HepG2 (cell line): ENCODE measurements at regions not wholly inside any gene's neighbourhood (a gene's known extent, or its start where the extent isn't known, plus 50 kb on each side); places are given as distances from the start of the nearest gene placed in this dataset.

ENCODE experiments used
- BRCA1 ChIP-seq: sonication (generic); formaldehyde crosslinking; IDR thresholded peaks from 2 replicates; pipeline ENCODE4 v1.4.0; 2020; ENCODE audit warnings: missing genetic modification reagents
- CBX2 ChIP-seq, 2 experiments: fragments of 200-600 bp in 1 of 2; sonication (generic); formaldehyde crosslinking in 1 of 2; IDR thresholded peaks; 2 replicates each; pipeline versions ENCODE4 v1.7.0 to v1.8.1; 2018 to 2022; ENCODE audit warnings: low read depth in 2 of 2, low read length in 1 of 2, mild to moderate bottlenecking in 1 of 2, missing genetic modification reagents in 1 of 2
- CTCF ChIP-seq: sonication (generic); formaldehyde crosslinking; IDR thresholded peaks from 2 replicates; pipeline ENCODE4 v1.5.0; 2020; ENCODE audit warnings: mild to moderate bottlenecking, missing genetic modification reagents, moderate library complexity
- EED ChIP-seq: sonication (generic); formaldehyde crosslinking; IDR thresholded peaks from 2 replicates; pipeline ENCODE4 v1.5.0; 2020; ENCODE audit warnings: mild to moderate bottlenecking, missing genetic modification reagents
- EHMT2 ChIP-seq: fragments of 200-600 bp; sonication (generic); IDR thresholded peaks from 2 replicates; pipeline ENCODE4 v1.7.0; 2017; ENCODE audit warnings: antibody characterized with exemption, low read depth, low read length, borderline replicate concordance
- FOSL1 ChIP-seq: sonication (generic); formaldehyde crosslinking; IDR thresholded peaks from 2 replicates; pipeline ENCODE4 v1.9.0; 2021; ENCODE audit warnings: missing genetic modification reagents, borderline replicate concordance
- IRF1 ChIP-seq: sonication (generic); formaldehyde crosslinking; IDR thresholded peaks from 2 replicates; pipeline ENCODE4 v1.4.0; 2020; ENCODE audit warnings: low read depth, mild to moderate bottlenecking, missing genetic modification reagents
- MLX ChIP-seq: IDR thresholded peaks from 2 replicates; pipeline ENCODE4 v1.6.1; 2016
- MLXIP ChIP-seq: sonication (generic); formaldehyde crosslinking; IDR thresholded peaks from 2 replicates; pipeline ENCODE4 v1.9.0; 2021; ENCODE audit warnings: missing genetic modification reagents, borderline replicate concordance
- NFE2 ChIP-seq: sonication (generic); formaldehyde crosslinking; IDR thresholded peaks from 2 replicates; pipeline ENCODE4 v1.4.0; 2020; ENCODE audit warnings: missing genetic modification reagents
- SMAD1 ChIP-seq: sonication (generic); formaldehyde crosslinking; IDR thresholded peaks from 2 replicates; pipeline ENCODE4 v1.4.0; 2020; ENCODE audit warnings: missing genetic modification reagents, low read depth, mild to moderate bottlenecking, borderline replicate concordance
- STAT6 ChIP-seq: sonication (generic); formaldehyde crosslinking; IDR thresholded peaks from 2 replicates; pipeline ENCODE4 v1.4.0; 2020; ENCODE audit warnings: missing genetic modification reagents, mild to moderate bottlenecking, borderline replicate concordance
- ZGPAT ChIP-seq: IDR thresholded peaks from 2 replicates; pipeline ENCODE4 v1.6.1; 2016; ENCODE audit warnings: mild to moderate bottlenecking
- ZNF264 ChIP-seq: sonication (generic); formaldehyde crosslinking; IDR thresholded peaks from 2 replicates; pipeline ENCODE4 v1.4.0; 2020; ENCODE audit warnings: missing genetic modification reagents
- ZNF275 ChIP-seq: sonication (generic); formaldehyde crosslinking; IDR thresholded peaks from 2 replicates; pipeline ENCODE4 v1.8.0; 2022; ENCODE audit warnings: missing genetic modification reagents, mild to moderate bottlenecking, inconsistent platforms, borderline replicate concordance
- ZNF367 ChIP-seq: sonication (generic); formaldehyde crosslinking; IDR thresholded peaks from 2 replicates; pipeline ENCODE4 v1.4.0; 2020; ENCODE audit warnings: missing genetic modification reagents, borderline replicate concordance

GRCh38 chr2:181742922-181743722 lies 62.8 kb upstream of the NEUROD1 start (continued):
- TF ChIP-seq ZNF264 (no peak), FOSL1 (CRISPR knock-in tag) (no peak), MLXIP (CRISPR knock-in tag) (no peak), NFE2 (no peak), ZGPAT (CRISPR knock-in tag) (0 out of 2 replicates have a peak, but pooled peaks have one; percentile 31), ZNF275 (CRISPR knock-in tag) (no peak), CBX2 (IDR thresholded peaks at IDR 0.05; ENCODE audit: low read depth, low read length) (no peak), CBX2 (CRISPR knock-in tag; IDR thresholded peaks at IDR 0.05; ENCODE audit: low read depth) (no peak), EED (CRISPR knock-in tag) (no peak), SMAD1 (CRISPR knock-in tag) (no peak), CTCF (CRISPR knock-in tag) (peak; percentile 82), MLX (CRISPR knock-in tag) (no peak), ZNF367 (CRISPR knock-in tag) (no peak), STAT6 (CRISPR knock-in tag) (0 out of 2 replicates have a peak, but pooled peaks have one; percentile 8), EHMT2 (no peak), BRCA1 (no peak), IRF1 (CRISPR knock-in tag) (no peak)
